GM12872 (cell line): ENCODE measurements at regions not wholly inside any gene's neighbourhood (a gene's known extent, or its start where the extent isn't known, plus 50 kb on each side); places are given as distances from the start of the nearest gene placed in this dataset.

Experiments
- CTCF ChIP-seq: IDR thresholded peaks from 3 replicates; pipeline ENCODE4 v1.5.1; 2011; ENCODE audit warnings: low read depth, mild to moderate bottlenecking, low read length, moderate library complexity; ENCODE audit not compliant: insufficient read depth

DNA sequence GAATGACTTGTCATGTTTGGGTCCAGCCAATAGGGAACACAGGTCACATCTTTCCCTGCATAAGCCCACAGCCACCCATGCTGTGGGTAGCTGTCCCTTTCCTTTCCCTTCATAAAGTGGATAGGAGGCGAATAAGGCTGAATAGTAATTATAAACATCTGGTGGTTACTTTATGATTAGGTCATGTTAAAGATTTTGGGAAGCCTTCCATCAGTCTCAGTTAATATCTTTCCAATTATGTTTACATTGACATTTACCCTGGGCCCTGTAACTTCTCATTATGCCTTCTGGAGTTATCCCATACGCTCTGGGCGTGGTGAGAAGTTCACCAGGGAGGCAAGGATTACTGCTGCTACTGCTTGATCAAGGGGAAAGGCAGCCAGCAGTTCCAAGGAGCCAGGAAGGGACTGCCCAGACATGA, 197.2 kb downstream of the HLX start:
- no peak for TF ChIP-seq CTCF

DNA sequence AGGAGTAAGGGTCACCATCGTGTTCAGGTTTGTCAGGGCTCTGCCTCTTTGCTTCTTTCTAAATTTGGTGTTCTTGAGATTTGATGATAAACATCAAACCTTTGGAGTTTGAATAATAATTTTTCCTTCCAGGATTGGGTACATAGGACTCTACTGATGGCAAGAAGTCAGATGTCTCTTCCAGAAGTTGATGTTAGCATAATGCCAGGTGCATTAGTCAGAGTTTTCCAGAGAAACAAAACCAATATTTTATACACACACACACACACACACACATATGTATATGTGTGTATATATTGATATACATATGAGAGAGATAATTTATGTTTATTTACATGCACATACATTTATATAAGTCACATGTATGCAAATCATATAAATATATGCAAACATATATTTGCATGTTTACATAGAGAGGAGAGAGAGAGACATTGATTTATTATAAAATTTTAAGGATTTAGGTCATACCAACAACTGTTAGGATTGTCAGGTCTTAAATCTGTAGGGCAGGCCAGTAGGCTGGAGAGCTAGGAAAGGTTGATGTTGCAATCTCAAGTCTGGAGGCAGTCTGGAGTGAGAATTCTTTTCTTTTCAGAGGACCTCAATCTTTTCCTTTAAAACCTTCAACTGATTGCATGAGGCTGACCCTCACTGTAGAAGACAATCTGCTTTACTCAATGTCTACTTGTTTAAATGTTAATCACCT, 199.2 kb downstream of the HLX start:
- no peak for TF ChIP-seq CTCF

DNA sequence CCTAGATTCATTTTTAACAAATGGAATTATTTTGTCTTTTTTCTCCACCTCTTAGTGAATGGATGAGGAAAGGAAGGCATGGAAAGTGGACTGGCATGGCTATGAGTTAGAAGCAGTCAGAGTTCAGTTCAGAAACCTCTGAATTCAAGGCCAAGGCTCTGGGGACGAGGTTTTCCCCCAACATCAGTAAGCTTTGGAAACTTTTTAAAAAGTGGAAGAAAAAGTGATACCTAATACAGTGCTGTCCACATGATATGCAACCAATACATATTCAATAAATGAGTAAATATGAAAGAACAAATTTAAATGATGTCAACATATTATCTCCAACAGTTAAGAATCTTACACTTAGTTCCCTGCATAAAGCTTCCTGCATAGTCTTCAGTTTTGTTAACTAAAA, 204.7 kb downstream of the HLX start:
- no peak for TF ChIP-seq CTCF

DNA sequence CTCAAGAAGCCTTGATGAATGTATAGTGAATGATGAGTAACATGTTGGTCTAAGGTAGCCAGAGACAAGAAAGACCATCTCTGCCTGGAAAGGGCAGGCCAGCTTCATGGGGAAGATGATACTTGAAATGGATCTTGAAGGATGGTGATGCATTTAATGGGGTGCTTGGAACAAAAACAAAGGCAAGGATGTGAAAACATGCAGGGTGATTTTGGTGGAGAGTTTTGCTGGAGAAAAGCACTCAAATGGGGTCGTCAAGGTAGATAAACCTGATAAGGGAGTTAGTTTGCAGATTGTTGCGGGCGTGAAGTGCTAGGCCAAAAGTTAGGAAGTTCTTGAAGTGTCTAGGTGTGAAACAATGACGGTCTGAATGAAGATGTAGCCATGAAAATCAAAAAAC, 205.4 kb downstream of the HLX start:
- no peak for TF ChIP-seq CTCF

DNA sequence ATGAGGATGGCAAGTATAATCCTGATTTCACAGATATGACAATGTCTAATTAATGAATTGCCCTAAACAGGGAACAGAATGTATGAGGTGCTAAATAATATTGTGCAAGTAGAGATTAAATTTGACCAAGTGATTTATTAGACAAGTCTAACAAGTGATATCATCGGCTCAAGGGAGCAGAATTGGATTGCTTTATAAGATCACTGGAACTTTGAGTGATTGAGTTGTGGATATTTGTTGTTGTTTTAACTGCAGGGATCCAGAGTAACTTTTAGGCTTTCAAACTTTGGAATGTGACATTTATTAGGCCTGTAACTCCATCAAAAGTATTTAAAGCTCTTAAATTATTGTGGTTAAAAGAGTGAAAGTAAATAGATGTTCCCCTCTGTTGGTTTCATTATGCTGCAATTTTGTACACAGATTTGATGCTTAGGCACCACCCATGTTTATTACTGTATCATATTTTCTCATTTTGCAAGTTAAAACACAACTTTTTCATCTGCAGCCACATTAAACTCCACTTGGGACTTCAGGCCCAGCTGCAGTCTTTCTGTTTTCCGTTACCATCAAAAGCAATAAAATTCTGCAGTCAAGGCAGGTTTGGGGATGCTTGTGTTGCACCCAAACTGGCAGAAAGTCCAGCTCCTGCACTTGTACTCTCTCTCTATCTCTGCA, 206.6 kb downstream of the HLX start:
- TF ChIP-seq CTCF = no peak

GRCh38 chr1:221087919-221088318, 208.7 kb downstream of the HLX start:
- TF ChIP-seq CTCF = no peak

DNA sequence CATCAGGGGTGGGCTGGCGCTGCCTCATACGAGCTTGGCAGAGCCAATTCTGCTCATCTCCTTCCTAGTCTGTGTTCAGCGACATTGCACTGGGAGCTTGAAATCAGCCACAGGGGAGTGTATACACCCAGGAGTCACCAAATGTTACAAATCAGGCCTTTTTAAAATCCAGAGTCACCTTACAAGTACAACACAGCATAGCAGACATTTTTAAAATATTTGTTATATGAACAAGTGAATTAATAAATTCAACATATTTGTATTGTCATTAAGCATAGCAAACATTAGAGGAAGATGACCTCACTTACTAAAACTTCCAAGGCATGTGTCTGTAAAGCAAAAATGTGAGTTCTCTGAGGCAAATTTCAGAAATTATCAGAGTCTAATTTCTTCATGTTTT, 210.0 kb downstream of the HLX start:
- no peak for TF ChIP-seq CTCF
